Activated CD4-positive, alpha-beta T cell treated with anti-CD3 and anti-CD28 coated beads, Interleukin-2, amount 50 U/mL, for 16 hours (primary cell): ENCODE measurements at regions not wholly inside any gene's neighbourhood (a gene's known extent, or its start where the extent isn't known, plus 50 kb on each side); places are given as distances from the start of the nearest gene placed in this dataset.

Experiments used
- DNase-seq: peaks from one replicate; pipeline ENCODE4 v3.0.0-alpha.2; 2020

DNA sequence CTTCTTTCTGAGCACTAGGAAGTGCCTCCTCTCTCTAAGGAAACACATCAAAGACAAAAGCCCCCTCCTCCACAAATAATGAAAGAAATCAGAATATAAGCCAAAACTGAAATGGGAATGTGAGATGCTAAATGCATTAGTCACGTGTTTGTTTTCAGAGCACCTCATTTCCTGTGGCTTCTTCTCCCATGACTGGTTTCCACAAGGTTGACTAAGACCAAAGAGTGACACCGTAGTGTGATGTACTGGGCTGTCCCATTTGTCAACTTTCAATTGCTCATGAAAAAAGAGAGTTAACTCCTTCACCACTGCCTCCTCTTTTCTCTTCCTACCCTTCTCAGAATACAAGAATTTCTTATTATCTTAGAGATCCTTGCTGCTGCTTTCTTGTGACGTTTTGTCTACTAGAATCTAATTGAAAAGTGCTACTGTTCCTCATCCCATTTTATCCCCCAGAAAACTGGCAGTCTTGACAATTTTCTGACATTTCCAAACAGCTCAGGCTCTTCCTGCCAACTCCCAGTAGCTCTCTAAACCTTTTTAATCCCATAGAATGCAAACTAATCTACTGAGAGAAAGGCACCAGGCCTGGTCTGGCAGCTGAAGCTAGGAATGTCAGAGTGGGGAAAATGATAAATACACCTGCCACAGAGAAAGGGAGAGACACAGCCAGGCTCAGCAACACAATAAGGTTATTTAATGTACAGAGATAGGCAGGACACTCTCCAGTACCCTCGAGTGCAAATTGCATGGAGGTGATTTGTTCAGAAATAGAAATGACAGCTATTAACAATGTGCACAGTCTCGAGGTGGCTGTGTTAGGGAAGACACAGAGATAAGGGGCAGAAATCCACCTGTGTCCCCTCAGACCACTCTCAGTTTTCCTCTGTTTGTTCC is 671.7 kb upstream of the NRSN1 start:
- no peak for DNase-seq

DNA sequence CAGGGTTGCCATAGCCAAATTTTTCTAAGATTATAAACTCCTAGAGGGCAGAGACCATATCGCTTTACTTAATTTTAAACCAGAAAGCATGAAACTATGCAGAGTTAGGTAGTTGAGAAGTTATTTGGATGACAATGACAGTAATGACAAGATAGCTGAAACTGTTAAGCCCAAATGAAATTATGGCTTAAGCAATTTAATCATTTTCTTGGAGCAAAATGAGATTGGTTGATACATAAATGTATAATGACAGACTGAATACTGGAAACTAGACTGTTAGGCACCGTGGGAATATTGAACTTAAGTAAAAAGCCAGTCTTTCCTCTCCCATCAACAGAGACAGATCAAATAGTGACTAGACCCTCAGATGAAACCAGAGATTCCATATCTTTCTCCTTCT is 670.3 kb upstream of the NRSN1 start:
- no peak for DNase-seq

GRCh38 chr6:23456396-23456795 is 669.6 kb upstream of the NRSN1 start:
- no peak for DNase-seq

DNA sequence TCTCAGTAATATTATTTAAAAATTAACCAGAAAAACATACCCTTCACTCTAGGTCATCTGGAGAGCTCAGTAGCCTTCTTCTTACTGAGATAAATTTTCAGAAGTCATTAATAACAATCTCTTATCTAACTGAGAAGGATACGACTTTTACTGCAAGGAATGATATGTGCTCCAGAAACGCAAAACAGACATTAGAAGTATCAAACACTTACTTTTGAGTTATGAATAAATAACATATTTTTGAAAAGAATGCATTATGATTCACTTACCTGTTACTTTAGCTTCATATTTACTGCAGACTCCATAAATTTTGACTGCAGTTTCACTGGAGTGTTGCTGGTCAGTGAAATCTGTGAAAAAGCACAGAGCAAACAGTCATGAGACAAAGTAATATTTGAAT is 668.7 kb upstream of the NRSN1 start:
- DNase-seq: no peak

GRCh38 chr6:23465912-23466311 is 660.1 kb upstream of the NRSN1 start:
- no peak for DNase-seq

DNA sequence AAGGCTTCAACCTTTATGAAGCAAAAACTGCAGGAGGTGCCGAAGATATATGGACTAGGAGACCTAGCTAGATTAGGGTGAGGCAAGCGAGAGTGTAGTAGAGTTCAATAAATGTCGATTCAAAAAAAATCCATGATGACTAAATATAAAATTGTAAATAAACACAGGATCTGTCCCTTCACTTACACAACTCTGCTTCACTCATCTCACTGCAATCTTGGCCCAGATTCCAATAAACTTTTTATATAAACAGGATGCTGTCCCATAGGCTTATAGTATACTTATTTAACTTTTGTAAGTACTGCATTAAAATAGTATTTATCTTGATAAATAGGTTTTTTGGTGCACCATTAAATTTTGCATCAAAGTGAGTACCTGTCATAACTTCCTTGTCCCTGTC is 648.4 kb upstream of the NRSN1 start:
- no peak for DNase-seq

- no peak for DNase-seq
Observed at GRCh38 chr6:23478312-23478711, 647.7 kb upstream of the NRSN1 start.

GRCh38 chr6:23483896-23484295 is 642.1 kb upstream of the NRSN1 start:
- DNase-seq: no peak

DNA sequence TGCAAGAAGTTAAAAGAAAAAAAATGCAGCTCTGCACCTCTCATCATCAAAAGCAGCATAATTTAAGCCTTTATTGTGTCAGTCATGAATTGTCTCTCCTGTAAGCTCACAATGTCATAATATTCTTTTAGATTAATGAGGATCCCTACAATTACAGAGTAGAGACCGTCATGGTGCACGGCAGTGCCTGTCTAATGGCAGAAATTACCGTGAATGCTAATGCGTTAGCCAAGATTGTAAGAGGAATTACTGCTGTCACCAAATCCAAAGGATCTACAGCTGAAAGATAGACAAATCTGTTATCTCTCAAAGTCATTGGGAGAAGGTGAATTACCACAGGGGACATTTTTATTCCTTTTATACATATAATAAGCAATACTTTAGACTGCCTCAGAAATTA is 631.6 kb upstream of the NRSN1 start:
- no peak for DNase-seq

GRCh38 chr6:23498013-23498412 is 628.0 kb upstream of the NRSN1 start:
- DNase-seq: no peak

- no peak for DNase-seq
Observed at GRCh38 chr6:23499549-23499948, 626.5 kb upstream of the NRSN1 start.

- DNase-seq: no peak
Observed at GRCh38 chr6:23503173-23503572, 622.8 kb upstream of the NRSN1 start.

- DNase-seq: no peak
Observed at GRCh38 chr6:23505026-23505425, 621.0 kb upstream of the NRSN1 start.

DNA sequence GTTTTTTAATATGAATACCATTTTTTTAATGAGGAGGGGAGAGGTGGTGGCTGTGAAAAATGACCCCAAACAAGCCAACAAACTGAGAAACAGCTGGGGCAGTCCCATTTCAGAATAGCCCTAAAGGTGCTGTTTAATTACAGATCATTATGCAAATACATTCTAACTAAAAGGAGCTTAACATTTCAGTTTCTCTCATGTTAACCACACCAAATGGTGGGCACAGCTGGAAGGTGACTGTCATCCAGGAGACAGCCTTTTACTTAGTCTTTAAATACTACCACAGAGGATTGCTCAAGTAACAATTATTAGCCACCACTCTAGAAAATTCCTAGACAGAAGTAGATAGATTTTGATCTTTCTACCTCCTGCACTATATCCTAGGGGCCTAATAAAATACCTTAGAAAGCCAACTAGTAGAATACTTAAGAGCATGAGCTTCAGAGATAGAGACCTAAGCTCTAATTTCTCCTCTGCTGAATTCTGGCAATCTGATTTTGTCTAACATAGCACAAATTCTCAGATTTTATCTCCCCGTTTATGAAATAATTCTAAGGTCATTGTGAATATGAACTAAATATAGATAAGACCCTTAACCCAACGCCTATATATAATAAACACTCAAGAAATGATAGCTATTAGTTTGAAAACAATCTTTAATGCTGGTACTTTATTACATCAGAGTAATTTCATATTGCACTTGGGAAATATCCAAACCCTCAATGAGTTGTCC is 615.1 kb upstream of the NRSN1 start:
- DNase-seq: no peak

DNA sequence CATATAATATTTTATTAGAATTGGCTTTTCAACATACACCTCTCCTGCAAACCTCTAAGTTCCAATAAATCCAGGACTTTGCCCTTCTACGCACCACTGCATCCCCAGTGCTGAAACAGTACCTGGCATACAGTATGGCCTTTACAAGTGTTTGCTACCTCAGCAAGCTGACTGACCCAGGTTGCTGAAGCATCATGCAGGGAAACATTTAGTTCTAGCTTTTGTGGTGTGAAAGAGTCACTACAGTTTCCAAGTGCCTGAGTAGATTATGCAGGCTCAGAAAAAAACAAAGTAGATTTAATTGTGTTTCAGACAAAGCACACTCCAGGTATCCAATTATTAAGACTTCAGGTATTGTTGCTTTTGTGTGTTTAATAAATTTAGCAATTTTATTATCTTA is 614.2 kb upstream of the NRSN1 start:
- DNase-seq: no peak

DNA sequence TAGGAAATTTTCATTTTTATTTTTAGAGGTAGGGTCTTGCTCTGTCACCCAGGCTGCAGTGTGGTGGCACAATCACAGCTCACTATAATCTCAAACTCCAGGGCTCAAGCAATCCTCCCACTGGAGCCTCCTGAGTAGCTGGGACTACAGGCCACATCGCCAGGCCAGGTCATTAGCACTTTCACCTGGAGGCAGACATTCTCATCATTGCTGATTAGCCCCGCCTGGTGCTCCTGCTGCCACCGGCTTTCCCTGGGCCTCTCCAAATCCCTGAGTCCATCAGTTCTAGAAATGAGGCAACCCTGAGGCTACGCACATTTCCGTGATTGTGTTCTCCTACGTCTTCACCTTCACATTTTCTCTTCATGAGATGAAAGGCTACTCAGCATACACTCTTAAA is 607.7 kb upstream of the NRSN1 start:
- no peak for DNase-seq

DNA sequence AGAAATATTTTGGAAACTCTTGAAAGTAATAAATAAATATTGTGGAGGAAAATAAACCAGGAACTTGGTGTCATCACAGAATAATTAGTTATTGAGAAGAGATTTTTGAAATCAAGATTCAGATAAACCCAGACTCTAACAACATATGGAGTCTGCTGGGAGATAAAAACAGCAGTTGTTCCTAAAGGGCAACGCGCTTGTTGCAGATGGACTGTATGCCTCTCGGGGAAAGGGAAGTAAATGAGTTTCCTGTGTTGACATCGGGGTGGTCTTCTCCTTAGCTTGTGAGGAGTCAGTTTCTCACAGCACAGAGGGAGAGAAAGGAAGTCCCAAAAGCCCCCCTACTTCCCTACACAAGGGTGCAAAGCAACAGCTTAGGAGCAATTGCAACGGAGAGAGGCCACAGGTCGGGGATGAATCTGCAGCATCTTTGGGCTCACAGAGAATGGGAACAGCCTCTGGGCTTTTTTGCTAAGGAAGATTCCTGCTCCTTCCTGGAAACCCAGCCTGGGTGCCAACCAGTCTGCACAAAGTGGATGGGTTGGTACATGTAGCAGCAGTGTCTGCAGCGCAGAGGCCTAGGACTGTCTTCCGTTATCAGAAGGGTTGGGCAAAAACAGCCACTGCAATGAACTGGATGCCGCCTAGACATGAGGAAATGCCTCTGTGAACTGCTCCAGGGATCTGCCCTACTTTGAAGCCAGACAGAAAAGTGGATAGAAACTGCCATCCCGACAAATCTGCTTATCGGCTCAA is 603.0 kb upstream of the NRSN1 start:
- DNase-seq: no peak

DNA sequence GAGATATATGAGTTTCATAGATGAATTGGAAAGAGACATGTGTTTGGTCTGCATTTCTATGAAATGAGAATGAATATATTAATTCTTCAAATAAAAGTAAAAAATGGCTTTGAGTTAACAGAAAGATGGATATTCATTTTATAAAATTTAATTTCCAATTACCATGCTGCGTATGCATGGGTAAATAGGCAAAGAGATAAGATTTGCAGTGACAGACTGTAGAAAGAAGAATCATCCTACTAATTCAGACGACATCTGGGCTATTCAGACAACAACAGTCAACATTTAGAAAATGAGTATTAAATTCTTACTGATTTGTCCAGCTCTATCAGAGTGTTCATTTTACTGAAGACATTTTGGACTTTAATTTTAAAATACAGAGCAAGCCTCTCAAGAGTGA is 602.2 kb upstream of the NRSN1 start:
- DNase-seq: no peak

GRCh38 chr6:23524548-23524947 is 601.5 kb upstream of the NRSN1 start:
- DNase-seq: no peak

DNA sequence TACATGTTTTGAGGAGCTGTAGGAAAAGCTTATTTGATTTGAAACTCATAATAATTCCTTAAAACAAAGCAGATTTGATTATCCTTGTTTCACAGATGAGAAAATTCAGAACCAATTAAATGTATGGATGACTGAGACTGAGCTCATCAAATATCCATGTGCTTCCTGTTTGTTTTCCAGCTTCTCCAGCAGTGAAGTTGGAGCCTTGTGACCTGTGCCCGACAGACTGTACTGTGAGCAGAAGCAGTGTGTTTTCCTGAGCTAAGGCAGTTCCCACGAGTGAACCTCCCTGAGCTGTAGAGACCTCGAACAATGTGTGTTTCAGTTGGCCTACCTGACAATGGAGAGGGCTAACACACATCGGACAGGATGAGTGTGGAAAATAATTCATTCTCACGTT is 599.5 kb upstream of the NRSN1 start:
- DNase-seq: no peak

DNA sequence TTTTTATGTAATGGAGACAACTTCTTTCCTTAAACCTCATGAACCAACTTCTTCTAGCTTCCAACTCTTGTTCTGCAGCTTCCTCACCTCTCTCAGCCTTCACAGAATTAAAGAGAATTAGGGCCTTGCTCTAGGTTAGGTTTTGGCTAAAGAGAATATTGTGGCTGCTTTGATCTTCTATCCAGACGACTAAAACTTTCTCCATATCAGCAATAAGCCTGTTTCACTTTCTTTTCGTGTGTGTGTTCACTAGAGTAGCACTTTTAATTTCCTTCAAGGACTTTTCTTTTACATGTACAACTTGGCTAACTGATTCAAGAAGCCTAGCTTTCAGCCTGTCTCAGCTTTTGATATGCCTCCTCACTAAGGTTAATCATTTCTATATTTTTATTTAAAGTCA is 596.1 kb upstream of the NRSN1 start:
- no peak for DNase-seq

- DNase-seq: no peak
Observed at GRCh38 chr6:23531666-23532065, 594.3 kb upstream of the NRSN1 start.

DNA sequence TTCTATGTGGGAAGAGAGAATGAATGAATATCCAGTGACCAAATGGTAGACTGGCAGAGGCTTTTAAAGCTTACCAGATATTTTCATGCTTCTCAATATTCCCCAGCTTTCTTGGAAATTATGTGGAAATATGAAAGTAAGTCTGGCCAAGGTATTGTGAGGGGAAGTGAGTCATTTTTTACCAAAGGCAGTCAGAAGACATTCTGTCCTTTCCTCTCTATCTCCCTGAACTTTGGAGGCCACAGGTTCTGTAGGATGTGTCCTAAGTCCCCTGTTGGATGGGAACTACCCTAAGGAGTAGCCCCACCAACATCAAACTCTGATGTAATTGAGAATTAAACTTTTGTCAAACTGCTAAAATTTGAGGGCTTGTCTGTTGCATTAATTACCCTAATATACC is 593.8 kb upstream of the NRSN1 start:
- DNase-seq: no peak

DNA sequence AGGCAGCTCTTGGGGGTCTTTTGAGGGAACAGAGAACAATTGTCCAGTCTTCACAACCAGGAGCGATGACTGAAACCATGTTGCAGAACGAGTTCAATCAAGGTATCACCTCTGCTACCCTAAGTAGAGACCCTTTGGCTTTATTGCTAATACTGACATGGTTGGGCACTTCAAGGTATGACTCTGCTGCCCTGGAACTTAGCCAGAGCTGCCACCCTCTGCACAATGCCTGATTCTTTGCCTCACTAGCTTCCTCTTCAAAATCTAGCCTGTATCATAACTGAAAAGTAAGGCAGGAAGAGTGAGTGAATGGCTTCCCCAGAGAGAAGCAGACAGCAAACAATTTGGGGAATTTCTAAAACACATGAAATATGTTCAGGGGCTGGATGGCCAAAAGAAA is 592.7 kb upstream of the NRSN1 start:
- DNase-seq: no peak
